Right ventricle myocardium inferior (tissue), 1 donor: ENCODE measurements at regions not wholly inside any gene's neighbourhood (a gene's known extent, or its start where the extent isn't known, plus 50 kb on each side); places are given as distances from the start of the nearest gene placed in this dataset.
"Not testable (repeated sequence)": the region's sequence is repeated elsewhere in the genome, so short reads cannot be mapped to it uniquely, and the experiment has no call there.

Experiments used
- ATAC-seq: fragments of 200-7000 bp; cut with Tn5 transposase; one replicate; pipeline ENCODE4 v1.9.1; 2020; ENCODE audit warnings: mild to moderate bottlenecking, moderate library complexity
- DNase-seq: peaks from one replicate; pipeline ENCODE4 v3.0.0; 2021; ENCODE audit errors: missing footprints
- intact Hi-C: fragments of 100-400 bp; cut with DNase I; formaldehyde crosslinking; loops from one replicate; pipeline ENCODE4 v1.11.0; 2022
- donor health status: DM: no; HTN: yes; CAD: no; lungs with severe emphysema.

GRCh38 chr4:71201057-71201456, 137.8 kb upstream of the SLC4A4 start:
- intact Hi-C loops = no loop called here

GRCh38 chr4:71201817-71202576, 136.8 kb upstream of the SLC4A4 start:
- ATAC-seq = no peak
- intact Hi-C loops = no loop called here
- DNase-seq = no peak

More at GRCh38 chr4:71201057-71201456, 137.8 kb upstream of the SLC4A4 start:
- DNase-seq (no peak), ATAC-seq (no peak)

GRCh38 chr4:71202705-71203104, 136.1 kb upstream of the SLC4A4 start:
- intact Hi-C loops = no loop called here
- DNase-seq (no peak), ATAC-seq (no peak)

GRCh38 chr4:71204056-71204455, 134.8 kb upstream of the SLC4A4 start:
- ATAC-seq (no peak), DNase-seq (no peak)
- intact Hi-C loops = no loop called here

GRCh38 chr4:71206763-71207162, 132.1 kb upstream of the SLC4A4 start:
- no peak for ATAC-seq
- no peak for DNase-seq
- intact Hi-C loops = no loop called here

- intact Hi-C loops = no loop called here
Observed at GRCh38 chr4:71209161-71209560, 129.7 kb upstream of the SLC4A4 start.

GRCh38 chr4:71210823-71211222, 128.0 kb upstream of the SLC4A4 start:
- ATAC-seq (no peak), DNase-seq (no peak)
- intact Hi-C loops = no loop called here

More at GRCh38 chr4:71209161-71209560, 129.7 kb upstream of the SLC4A4 start:
- ATAC-seq (no peak), DNase-seq (no peak)

- DNase-seq (no peak), ATAC-seq (no peak)
Observed at GRCh38 chr4:71211748-71212147, 127.1 kb upstream of the SLC4A4 start.

GRCh38 chr4:71212216-71212615, 126.6 kb upstream of the SLC4A4 start:
- ATAC-seq = peak; percentile 44

More at GRCh38 chr4:71211748-71212147, 127.1 kb upstream of the SLC4A4 start:
- intact Hi-C loops = no loop called here

GRCh38 chr4:71214578-71214977, 124.2 kb upstream of the SLC4A4 start:
- ATAC-seq (no peak), DNase-seq (no peak)
- intact Hi-C loops = no loop called here

More at GRCh38 chr4:71212216-71212615, 126.6 kb upstream of the SLC4A4 start:
- intact Hi-C loops = no loop called here
- DNase-seq = no peak

GRCh38 chr4:71216316-71216959, 122.4 kb upstream of the SLC4A4 start:
- ATAC-seq (no peak), DNase-seq (no peak)
- intact Hi-C loops = no loop called here

GRCh38 chr4:71217688-71218087, 121.1 kb upstream of the SLC4A4 start:
- intact Hi-C loops = no loop called here
- DNase-seq (no peak), ATAC-seq (no peak)

GRCh38 chr4:71220848-71221247, 118.0 kb upstream of the SLC4A4 start:
- intact Hi-C loops, DNase-seq, ATAC-seq: not testable (repeated sequence)

- intact Hi-C loops = no loop called here
Observed at GRCh38 chr4:71221510-71222466, 117.0 kb upstream of the SLC4A4 start.

GRCh38 chr4:71222661-71223060, 116.2 kb upstream of the SLC4A4 start:
- no peak for ATAC-seq
- DNase-seq = no peak
- intact Hi-C loops = no loop called here

More at GRCh38 chr4:71221510-71222466, 117.0 kb upstream of the SLC4A4 start:
- no peak for ATAC-seq
- no peak for DNase-seq

GRCh38 chr4:71229477-71230270, 109.1 kb upstream of the SLC4A4 start:
- intact Hi-C loops = loop anchor here (2.0 to 10.0 kb wide), 3 partner anchors 43 to 323 kb away; no protein-coding TSS in a partner anchor
- ATAC-seq (peak; percentile 50), DNase-seq (no peak)

- ATAC-seq (peak; percentile 10), DNase-seq (no peak)
- intact Hi-C loops = loop anchor here (2.0 to 10.0 kb wide), 3 partner anchors 44 to 322 kb away; no protein-coding TSS in a partner anchor
Observed at GRCh38 chr4:71230271-71231128, 108.3 kb upstream of the SLC4A4 start.
